ENCODE measurements at regions not wholly inside any gene's neighbourhood (a gene's known extent, or its start where the extent isn't known, plus 50 kb on each side); places are given as distances from the start of the nearest gene placed in this dataset.

DNA sequence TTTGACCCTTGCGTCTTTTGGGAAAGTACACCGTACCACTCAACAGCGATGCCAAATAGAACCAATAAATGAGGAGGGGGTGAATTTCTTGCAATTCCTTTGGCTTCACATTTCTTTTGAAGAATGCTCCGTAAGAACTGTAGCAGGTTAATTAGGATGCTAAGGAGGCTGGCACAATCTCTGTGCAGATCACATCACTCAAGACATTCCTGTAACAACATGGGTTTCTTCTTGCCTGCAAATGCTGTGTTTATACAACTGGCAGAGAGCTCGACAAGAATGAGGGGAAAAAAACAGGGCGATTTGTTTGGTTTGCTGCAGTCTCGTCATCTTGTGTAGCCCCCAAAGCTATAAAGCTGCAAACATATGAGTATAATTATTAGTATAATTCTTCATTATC lies 424.8 kb upstream of the DCC start:
- TF ChIP-seq, protein P1, sequence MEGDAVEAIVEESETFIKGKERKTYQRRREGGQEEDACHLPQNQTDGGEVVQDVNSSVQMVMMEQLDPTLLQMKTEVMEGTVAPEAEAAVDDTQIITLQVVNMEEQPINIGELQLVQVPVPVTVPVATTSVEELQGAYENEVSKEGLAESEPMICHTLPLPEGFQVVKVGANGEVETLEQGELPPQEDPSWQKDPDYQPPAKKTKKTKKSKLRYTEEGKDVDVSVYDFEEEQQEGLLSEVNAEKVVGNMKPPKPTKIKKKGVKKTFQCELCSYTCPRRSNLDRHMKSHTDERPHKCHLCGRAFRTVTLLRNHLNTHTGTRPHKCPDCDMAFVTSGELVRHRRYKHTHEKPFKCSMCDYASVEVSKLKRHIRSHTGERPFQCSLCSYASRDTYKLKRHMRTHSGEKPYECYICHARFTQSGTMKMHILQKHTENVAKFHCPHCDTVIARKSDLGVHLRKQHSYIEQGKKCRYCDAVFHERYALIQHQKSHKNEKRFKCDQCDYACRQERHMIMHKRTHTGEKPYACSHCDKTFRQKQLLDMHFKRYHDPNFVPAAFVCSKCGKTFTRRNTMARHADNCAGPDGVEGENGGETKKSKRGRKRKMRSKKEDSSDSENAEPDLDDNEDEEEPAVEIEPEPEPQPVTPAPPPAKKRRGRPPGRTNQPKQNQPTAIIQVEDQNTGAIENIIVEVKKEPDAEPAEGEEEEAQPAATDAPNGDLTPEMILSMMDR (IDR thresholded peaks at IDR 0.05): no peak
- TF ChIP-seq ZFX (IDR thresholded peaks at IDR 0.05; ENCODE audit: borderline replicate concordance): no peak

All from 22Rv1 (cell line).